GM12892 (cell line): ENCODE measurements at regions not wholly inside any gene's neighbourhood (a gene's known extent, or its start where the extent isn't known, plus 50 kb on each side); places are given as distances from the start of the nearest gene placed in this dataset.
"Not testable (repeated sequence)": the region's sequence is repeated elsewhere in the genome, so short reads cannot be mapped to it uniquely, and the experiment has no call there.

Experiments used
- DNase-seq: peaks from one replicate; pipeline ENCODE4 v3.0.0; 2011; ENCODE audit not compliant: insufficient read length
- FAIRE-seq: peaks from 2 replicates; lab custom pipeline; 2011; peaks lifted over from hg19 to GRCh38; lab: Jason Lieb, UNC
- POLR2A ChIP-seq: IDR thresholded peaks from 2 replicates; pipeline ENCODE4 v1.6.1; 2011; ENCODE audit warnings: low read depth, low read length, control low read depth
- POLR2AphosphoS5 ChIP-seq: IDR thresholded peaks from 2 replicates; pipeline ENCODE4 v1.6.1; 2011; ENCODE audit warnings: low read depth, low read length, control low read depth
- TAF1 ChIP-seq: IDR thresholded peaks from 2 replicates; pipeline ENCODE4 v1.6.1; 2011; ENCODE audit warnings: low read depth, mild to moderate bottlenecking, control low read depth, low read length, borderline replicate concordance

- FAIRE-seq: no peak
- TF ChIP-seq TAF1: no peak
- TF ChIP-seq POLR2AphosphoS5: no peak
- no peak for TF ChIP-seq POLR2A
- DNase-seq: no peak
These were observed 715.1 kb downstream of the MAT2B start for GRCh38 chr5:164220522-164220921.

DNA sequence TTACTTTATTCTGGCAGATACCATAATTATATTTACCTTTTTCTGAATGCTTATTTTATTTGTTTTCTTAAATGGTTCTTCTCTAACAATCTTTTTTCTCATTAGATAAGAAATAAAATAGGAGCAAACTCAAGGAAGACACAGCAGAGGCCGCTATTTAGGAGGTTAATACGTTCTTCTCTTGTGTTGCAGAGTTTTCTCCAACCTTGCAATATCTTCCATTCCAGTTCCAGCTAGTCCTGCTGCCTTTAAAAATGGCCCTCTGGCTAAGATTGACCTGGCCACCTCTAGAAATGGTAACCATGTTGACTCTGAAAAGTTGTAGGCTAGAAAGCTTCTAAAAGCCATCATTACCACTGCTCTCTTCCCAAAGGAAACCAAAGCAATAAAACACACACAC lies 718.8 kb downstream of the MAT2B start:
- TF ChIP-seq POLR2A (no peak), TAF1 (no peak), POLR2AphosphoS5 (no peak)
- DNase-seq (no peak), FAIRE-seq (no peak)

DNA sequence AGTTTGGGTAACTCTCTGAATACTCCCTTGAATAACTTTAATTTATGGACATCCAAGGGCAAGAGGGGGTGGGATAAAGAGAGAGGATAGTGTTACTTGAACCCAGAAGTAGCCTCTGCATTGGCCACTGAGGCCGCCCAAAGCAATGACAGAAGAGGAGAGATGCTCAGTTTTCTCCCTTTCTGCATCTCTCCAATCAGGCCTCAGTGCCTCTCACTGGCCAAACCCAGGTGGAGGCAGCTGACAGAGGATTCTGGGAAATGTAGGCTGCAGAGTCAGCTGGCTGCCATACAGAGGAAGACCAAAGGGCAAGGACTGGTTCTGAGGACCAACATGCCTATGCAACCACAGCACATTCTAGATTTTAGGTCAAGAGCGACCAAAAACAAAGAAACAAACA lies 719.4 kb downstream of the MAT2B start:
- no peak for FAIRE-seq
- TF ChIP-seq TAF1: no peak
- TF ChIP-seq POLR2AphosphoS5: no peak
- no peak for TF ChIP-seq POLR2A
- DNase-seq: no peak

GRCh38 chr5:164230341-164230740 lies 724.9 kb downstream of the MAT2B start:
- no peak for TF ChIP-seq POLR2A
- TF ChIP-seq POLR2AphosphoS5: no peak
- no peak for TF ChIP-seq TAF1
- DNase-seq (no peak), FAIRE-seq (no peak)

GRCh38 chr5:164233791-164234190 lies 728.4 kb downstream of the MAT2B start:
- FAIRE-seq: no peak
- no peak for DNase-seq

DNA sequence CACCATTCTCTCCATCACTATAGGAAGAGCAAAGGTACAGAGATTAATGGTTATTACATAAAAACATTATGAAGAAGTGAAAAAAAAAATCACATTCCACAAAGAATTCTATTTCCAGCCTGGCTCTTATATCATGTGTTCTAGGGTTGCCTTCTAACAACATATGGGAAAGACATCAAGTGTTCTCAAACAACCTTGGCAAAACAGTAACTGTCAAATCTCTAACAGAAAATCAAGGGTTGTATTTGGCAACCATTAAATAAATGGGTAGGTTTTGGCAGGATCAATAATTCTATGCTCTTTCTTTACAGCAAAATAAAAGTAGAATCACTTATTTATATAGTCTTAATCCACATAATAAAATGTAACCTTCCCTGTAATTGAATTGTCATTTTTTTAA lies 728.9 kb downstream of the MAT2B start:
- DNase-seq (no peak), FAIRE-seq (no peak)
- TF ChIP-seq POLR2AphosphoS5 (no peak), TAF1 (no peak), POLR2A (no peak)

More at GRCh38 chr5:164233791-164234190, 728.4 kb downstream of the MAT2B start:
- TF ChIP-seq TAF1 (no peak), POLR2AphosphoS5 (no peak), POLR2A (no peak)

- TF ChIP-seq POLR2AphosphoS5: no peak
- no peak for TF ChIP-seq POLR2A
- TF ChIP-seq TAF1: no peak
- DNase-seq (no peak), FAIRE-seq (no peak)
These were observed 730.0 kb downstream of the MAT2B start for GRCh38 chr5:164235300-164235891.

- no peak for FAIRE-seq
- no peak for TF ChIP-seq POLR2AphosphoS5
- TF ChIP-seq TAF1: no peak
- TF ChIP-seq POLR2A: no peak
- DNase-seq: no peak
These were observed 732.1 kb downstream of the MAT2B start for GRCh38 chr5:164237486-164237885.

- not testable (repeated sequence) for FAIRE-seq, DNase-seq
These were observed 746.4 kb downstream of the MAT2B start for GRCh38 chr5:164251781-164252180.

- FAIRE-seq (no peak), DNase-seq (no peak)
- TF ChIP-seq POLR2AphosphoS5 (no peak), TAF1 (no peak), POLR2A (no peak)
These were observed 748.3 kb downstream of the MAT2B start for GRCh38 chr5:164253764-164254163.

- FAIRE-seq (no peak), DNase-seq (no peak)
- TF ChIP-seq POLR2AphosphoS5: no peak
- TF ChIP-seq TAF1: no peak
- TF ChIP-seq POLR2A: no peak
These were observed 750.3 kb downstream of the MAT2B start for GRCh38 chr5:164255598-164256213.

DNA sequence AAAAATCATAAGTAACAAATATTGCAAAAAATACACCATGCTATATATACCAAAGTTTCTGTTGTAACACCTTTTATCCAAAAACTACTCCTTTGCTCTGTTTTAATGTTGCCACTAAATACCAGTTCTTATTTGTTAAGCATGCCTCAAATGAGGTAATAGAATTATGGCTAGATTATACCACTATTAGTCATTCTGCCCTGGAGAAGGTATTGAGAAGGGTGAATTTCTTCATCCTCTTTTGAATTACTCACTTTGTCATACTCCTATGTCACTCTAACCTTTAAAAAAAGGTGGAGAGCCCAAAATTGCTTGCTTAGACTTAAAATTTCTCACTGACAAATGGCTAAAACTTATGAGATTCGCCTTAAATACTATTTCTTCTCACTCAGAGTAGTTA lies 750.9 kb downstream of the MAT2B start:
- DNase-seq (no peak), FAIRE-seq (no peak)
- TF ChIP-seq POLR2A (no peak), TAF1 (no peak), POLR2AphosphoS5 (no peak)

DNA sequence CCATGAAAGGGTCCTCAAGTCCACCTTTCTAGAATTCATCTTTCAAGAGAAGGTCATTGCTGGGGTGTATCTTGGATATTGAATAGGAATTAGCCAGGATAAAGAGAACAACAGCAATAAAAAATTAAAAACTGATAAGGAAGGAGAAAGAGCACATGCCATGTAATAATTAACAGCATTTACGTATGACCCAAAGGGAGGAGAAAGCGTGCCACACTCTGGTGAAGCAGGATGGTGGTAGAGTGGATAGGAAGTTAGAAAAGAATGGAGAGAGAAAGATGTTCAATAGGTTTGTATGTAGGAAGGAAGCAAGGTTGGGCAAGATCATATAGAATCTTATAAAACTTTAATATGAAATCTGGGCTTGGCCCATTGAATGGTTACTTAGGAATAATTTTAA lies 751.5 kb downstream of the MAT2B start:
- FAIRE-seq: no peak
- no peak for DNase-seq
- TF ChIP-seq POLR2AphosphoS5 (no peak), TAF1 (no peak), POLR2A (no peak)
